AML-193 (cell line): ENCODE measurements at regions not wholly inside any gene's neighbourhood (a gene's known extent, or its start where the extent isn't known, plus 50 kb on each side); places are given as distances from the start of the nearest gene placed in this dataset.
"Not testable (repeated sequence)": the region's sequence is repeated elsewhere in the genome, so short reads cannot be mapped to it uniquely, and the experiment has no call there.

Experiments used
- DNase-seq, 2 experiments: peaks; one replicate each; lab custom pipeline; 2025; lab: John Stamatoyannopoulos, UW

GRCh38 chr15:38961931-38962330 lies 397.3 kb upstream of the RASGRP1 start:
- no peak for DNase-seq

DNA sequence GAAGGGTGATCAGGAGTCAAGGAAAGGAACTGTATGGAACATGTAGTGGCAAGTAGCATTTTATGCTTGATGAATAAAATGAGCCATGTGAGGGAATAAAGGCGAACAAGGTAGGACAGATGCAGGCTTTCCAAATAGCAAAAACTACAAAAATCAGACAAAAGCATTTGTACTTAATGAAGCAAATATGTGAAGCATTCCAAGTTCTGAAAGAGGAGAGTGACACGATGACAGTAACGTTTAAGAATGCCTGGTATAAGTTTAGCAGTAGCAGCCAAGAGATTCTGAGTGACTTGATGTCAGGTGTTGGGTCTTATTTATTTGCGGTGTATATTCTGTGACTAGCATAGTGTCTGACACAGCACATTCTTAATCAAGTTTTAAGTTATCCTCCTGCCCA lies 408.2 kb upstream of the RASGRP1 start:
- no peak for DNase-seq

GRCh38 chr15:38975282-38975990 lies 410.8 kb upstream of the RASGRP1 start:
- DNase-seq, result no peak

DNA sequence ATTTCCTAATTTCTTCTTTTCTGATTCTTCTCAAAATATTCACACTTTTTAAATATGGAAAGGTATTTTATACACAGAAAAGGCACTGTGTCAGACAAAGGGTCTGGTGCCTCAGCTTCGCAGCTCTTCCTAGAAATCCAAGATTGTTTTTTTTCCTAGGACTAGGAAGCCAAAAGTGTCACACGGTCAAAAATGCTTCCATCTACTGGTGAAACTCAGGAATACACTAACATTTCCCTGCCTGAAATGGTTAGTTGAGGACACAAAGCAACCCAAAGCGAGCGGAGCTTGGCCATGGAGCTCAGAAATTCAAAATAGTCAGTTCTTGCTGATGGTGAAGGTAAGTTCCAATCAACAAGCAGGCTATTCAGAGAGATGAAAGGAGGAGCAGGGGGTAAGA lies 426.5 kb upstream of the RASGRP1 start:
- DNase-seq, result no peak

DNA sequence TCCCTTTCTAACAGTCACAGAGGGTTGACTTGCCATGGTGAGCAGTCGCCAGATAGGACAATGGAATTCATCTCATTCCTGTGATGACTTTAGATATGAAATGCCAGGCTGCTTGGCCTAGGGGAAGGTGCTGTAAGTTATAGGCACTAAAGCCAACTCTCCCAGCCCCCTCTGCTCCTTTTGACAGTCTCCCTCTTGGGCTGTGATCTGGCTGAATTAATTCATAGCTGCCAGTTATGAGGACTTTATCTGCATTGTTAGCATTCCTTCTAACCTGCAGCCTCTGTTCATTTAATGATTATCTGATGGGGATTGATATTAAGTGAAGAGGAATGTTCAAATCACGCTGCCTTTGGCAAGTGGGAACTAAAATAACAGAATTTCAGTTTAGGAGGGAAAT lies 427.1 kb upstream of the RASGRP1 start:
- DNase-seq, result no peak

DNA sequence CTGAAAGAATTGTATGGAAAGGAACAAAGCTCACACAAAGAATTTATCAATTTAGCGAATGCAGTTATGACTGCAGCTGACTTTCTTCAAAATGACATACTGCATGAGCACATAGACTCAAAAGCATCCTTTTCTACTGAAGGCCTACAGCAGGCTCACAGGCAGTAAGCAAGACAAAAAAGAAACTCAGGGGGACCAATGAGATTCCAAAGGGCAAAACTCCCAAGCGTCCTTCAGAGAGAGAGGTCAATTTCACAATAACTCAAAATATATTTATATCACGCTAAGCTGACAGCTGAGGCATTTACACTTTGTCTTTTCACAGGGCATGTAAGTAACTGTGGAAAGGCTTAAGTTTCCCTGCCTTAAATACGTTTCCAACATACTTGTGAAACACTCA lies 427.9 kb upstream of the RASGRP1 start:
- no peak for DNase-seq

GRCh38 chr15:38992930-38993329 lies 428.3 kb upstream of the RASGRP1 start:
- no peak for DNase-seq

- DNase-seq, result no peak
Observed at GRCh38 chr15:38994310-38994709, 429.7 kb upstream of the RASGRP1 start.

GRCh38 chr15:38996111-38996631 lies 431.6 kb upstream of the RASGRP1 start:
- DNase-seq, result no peak

DNA sequence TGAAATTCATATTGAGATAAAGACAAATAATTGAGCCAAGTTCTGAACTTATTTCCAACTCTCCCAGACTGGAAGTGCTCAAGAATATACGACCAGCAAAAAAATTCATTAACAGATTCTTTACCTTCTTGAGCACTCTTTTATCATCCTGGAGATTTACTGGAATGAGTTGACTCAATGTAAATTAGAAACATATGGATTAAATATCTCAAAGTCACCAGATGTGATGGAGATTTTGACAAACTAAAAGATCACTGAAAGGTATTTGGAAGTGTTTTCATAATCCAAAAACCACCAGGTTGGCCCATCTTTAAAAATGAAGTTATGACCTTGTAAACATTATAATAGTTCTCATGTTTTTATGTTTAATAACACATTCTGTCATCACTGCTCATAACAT lies 433.2 kb upstream of the RASGRP1 start:
- no peak for DNase-seq

- DNase-seq, result no peak
Observed at GRCh38 chr15:39000008-39000734, 435.6 kb upstream of the RASGRP1 start.

GRCh38 chr15:39009740-39010139 lies 445.1 kb upstream of the RASGRP1 start:
- no peak for DNase-seq

DNA sequence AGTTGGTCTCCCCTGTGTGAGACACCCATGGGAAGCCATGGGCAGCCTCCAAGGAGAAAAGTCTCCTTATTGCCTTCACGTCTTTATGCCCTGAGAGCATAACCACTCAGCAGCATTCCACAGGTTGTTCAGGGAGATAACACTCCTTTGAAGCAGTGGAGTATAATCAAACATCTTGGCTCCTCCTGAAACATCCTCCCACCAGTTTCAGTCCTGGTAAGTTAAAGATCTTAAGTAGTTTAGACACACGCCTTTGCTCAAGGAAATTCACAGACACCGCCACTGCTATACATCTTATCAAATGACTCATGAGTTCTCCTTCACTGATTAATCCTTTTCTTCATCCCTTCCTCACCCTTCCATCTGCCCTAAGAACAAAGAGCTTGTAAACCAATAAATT lies 446.5 kb upstream of the RASGRP1 start:
- DNase-seq, result not testable (repeated sequence)

DNA sequence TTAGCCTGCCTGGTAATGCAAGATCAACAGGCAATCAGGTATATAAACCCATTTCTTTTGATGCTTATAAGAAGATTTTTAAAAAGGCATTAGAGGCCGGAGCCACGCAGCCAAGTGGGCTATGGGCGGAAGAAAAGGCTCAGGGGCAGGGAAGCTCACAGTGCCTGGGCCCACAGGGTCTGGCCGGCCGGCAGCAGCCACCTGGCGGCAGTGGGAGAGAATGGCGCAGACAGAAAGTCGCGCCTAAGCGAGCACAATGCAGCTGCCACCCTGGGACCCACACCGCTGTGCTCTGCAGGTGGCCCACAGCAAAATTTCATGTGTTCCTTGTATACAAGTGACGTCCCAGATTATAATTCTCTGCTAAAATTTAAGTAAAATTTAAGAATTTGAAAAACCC lies 448.6 kb upstream of the RASGRP1 start:
- DNase-seq, result no peak

GRCh38 chr15:39014682-39015081 lies 450.1 kb upstream of the RASGRP1 start:
- no peak for DNase-seq

GRCh38 chr15:39016706-39017105 lies 452.1 kb upstream of the RASGRP1 start:
- no peak for DNase-seq

- DNase-seq, result no peak
Observed at GRCh38 chr15:39018966-39019365, 454.4 kb upstream of the RASGRP1 start.

DNA sequence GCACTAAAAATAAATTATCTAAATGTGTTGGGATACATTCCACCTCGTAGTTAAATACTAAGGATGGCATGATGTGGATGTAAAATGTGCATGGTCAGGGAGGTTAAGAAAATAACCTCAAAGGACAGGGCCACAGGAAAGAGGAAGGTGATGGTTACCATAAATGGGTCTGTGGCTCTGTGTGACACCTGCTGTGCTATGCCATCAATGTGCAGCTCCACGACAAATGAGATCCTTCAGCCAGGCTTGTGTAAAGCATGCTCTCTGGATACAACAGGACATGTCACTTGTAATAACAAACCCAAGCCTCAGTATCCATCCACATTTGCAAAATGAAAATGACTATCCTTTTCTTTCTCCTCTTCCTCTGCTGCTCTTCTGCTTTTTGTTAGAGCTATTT lies 456.7 kb upstream of the RASGRP1 start:
- no peak for DNase-seq

GRCh38 chr15:39022532-39023305 lies 458.1 kb upstream of the RASGRP1 start:
- DNase-seq, result no peak

DNA sequence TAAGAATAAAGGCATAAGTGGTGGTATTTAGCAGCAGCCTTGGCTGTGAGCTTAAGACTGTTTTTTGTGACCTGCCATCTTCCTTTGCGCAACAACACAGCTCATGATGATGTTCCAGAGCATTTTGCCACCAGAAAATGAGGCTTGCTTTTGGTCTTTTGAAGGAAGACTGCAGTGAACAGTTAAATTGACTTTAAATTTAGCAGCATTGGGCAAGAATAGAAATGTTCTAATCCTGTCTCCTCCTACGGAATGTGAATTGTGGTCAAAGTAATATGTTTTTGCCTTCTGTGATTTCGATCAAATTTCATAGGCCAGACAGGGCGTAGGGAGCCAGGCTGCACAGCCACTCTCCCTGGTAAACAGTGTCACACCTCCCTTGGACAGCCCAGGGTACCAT lies 460.7 kb upstream of the RASGRP1 start:
- no peak for DNase-seq

GRCh38 chr15:39025881-39026280 lies 461.3 kb upstream of the RASGRP1 start:
- no peak for DNase-seq

- no peak for DNase-seq
Observed at GRCh38 chr15:39028069-39028468, 463.5 kb upstream of the RASGRP1 start.

DNA sequence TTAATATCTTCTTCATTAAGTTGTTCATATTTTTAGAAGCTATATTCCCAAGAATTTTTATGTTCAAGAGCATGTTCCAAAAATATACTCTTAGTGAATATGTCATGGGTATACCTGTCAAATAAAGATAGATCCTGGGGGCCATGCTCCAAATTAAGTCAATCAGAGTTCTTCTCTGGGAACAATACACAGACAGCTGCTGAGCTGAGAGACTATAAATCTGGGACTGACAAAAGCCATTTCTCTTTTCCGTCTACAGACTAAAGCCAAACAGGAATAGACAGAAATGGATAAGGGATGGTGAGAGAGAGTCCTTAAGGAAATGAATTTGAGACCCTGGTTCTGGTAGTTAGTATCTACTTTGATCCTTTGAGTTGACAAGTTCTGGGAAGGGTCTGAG lies 465.1 kb upstream of the RASGRP1 start:
- no peak for DNase-seq
